Ovary (tissue), 7 donors: ENCODE measurements at regions not wholly inside any gene's neighbourhood (a gene's known extent, or its start where the extent isn't known, plus 50 kb on each side); places are given as distances from the start of the nearest gene placed in this dataset.

ENCODE experiments used
- DNase-seq, 5 donors: peaks; one replicate each; pipeline ENCODE4 v3.0.0-alpha.2; 2019 to 2020
- H3K27ac ChIP-seq, 2 donors: fragments of 200-600 bp; one replicate each; pipeline versions ENCODE4 v1.5.1 to v1.8.0; 2019 to 2022
- H3K27me3 ChIP-seq: fragments of 200-600 bp; one replicate; pipeline ENCODE4 v1.8.0; 2022
- H3K36me3 ChIP-seq: fragments of 200-600 bp; sonication (generic); one replicate; pipeline ENCODE4 v1.5.1; 2019
- H3K4me1 ChIP-seq: one replicate; pipeline ENCODE4 v1.8.1; 2013; ENCODE audit warnings: mild to moderate bottlenecking, moderate library complexity; ENCODE audit not compliant: insufficient read depth
- H3K4me3 ChIP-seq: fragments of 200-600 bp; sonication (generic); one replicate; pipeline ENCODE4 v1.5.1; 2017
- H3K9me3 ChIP-seq, 2 donors: fragments of 200-600 bp in 1 of 2; sonication (generic) in 1 of 2; one replicate each; pipeline versions ENCODE4 v1.5.1 to v1.8.1; 2013 to 2019; ENCODE audit warnings: mild to moderate bottlenecking in 1 of 2, moderate library complexity in 1 of 2
- CTCF ChIP-seq, 3 donors: fragments of 450-650 bp in 2 of 3; fragments of 200-600 bp in 1 of 3; IDR thresholded peaks; one replicate each; pipeline versions ENCODE4 v1.5.1 to v1.8.0; 2016 to 2022; ENCODE audit warnings: antibody characterized with exemption in 3 of 3, mild to moderate bottlenecking in 1 of 3
- EP300 ChIP-seq: sonication (generic); formaldehyde crosslinking; IDR thresholded peaks from one replicate; pipeline ENCODE4 v1.6.1; 2017; ENCODE audit warnings: antibody characterized with exemption
- POLR2A ChIP-seq: fragments of 450-650 bp; IDR thresholded peaks from one replicate; pipeline ENCODE4 v1.6.1; 2017; ENCODE audit warnings: antibody characterized with exemption, mild to moderate bottlenecking, moderate library complexity
- WGBS, 3 donors: extraction: QIAGEN DNeasy Blood & Tissue Kit in 1 of 3; methylation state at CpG; one replicate each; pipeline versions ENCODE4 v1.1.5 to v1.1.7; 2013 to 2017; 5-methylcytosine and 5-hydroxymethylcytosine counted together
- intact Hi-C, 4 donors: fragments of 100-400 bp; cut with DNase I; formaldehyde crosslinking; loops; one replicate each; pipeline versions ENCODE4 v1.11.0 to v1.15.1; 2022 to 2023
- donor health status: DM: no; HTN: no; CAD: no; lungs with moderate emphysema.
- donor health status: DM: no; HTN: no; CAD: no.
- donor health status: Bipolar disorder and iron deficiency.
- donor health status: DM: no; HTN: no; CAD: no.
- donor health status: DM: yes; HTN: yes; CAD: no.

- Histone ChIP-seq H3K9me3 (no peaks in the 10 kb centered on the region), H3K36me3 (no peaks in the 10 kb centered on the region), H3K27ac (no peak overlapping the region), H3K27me3 (no peaks in the 10 kb centered on the region), H3K4me3 (no peak overlapping the region), H3K4me1 (no peaks in the 10 kb centered on the region)
- intact Hi-C loops: no loop called here
- TF ChIP-seq CTCF (IDR thresholded peaks at IDR 0.05) (no peak), POLR2A (no peak), EP300 (no peak)
- no peak for DNase-seq
- WGBS, 3 donors: 56 to 66% (median 60%) methylated on average over 4 of the region's 4 CpGs
Observed at GRCh38 chr7:16051561-16052255, 365.2 kb upstream of the MEOX2 start.

- Histone ChIP-seq H3K4me3 (no peak overlapping the region), H3K4me1 (no peaks in the 10 kb centered on the region), H3K9me3 (no peaks in the 10 kb centered on the region), H3K27me3 (no peaks in the 10 kb centered on the region), H3K36me3 (no peaks in the 10 kb centered on the region), H3K27ac (no peak overlapping the region)
- TF ChIP-seq CTCF (IDR thresholded peaks at IDR 0.05) (no peak), EP300 (no peak), POLR2A (no peak)
- intact Hi-C loops: no loop called here
- WGBS, 3 donors: 81 to 86% (median 84%) methylated on average over 3 of the region's 3 CpGs
- no peak for DNase-seq
Observed at GRCh38 chr7:16046041-16046440, 359.6 kb upstream of the MEOX2 start.

GRCh38 chr7:16045296-16045695 lies 358.8 kb upstream of the MEOX2 start:
- Histone ChIP-seq H3K9me3 (no peaks in the 10 kb centered on the region), H3K27ac (no peak overlapping the region), H3K4me1 (no peaks in the 10 kb centered on the region), H3K4me3 (no peak overlapping the region), H3K27me3 (no peaks in the 10 kb centered on the region), H3K36me3 (no peaks in the 10 kb centered on the region)
- WGBS, 3 donors: 92 to 93% (median 92%) methylated on average over 3 of the region's 3 CpGs
- TF ChIP-seq CTCF (IDR thresholded peaks at IDR 0.05): no peak
- no peak for TF ChIP-seq EP300
- TF ChIP-seq POLR2A: no peak
- intact Hi-C loops: no loop called here
- no peak for DNase-seq

GRCh38 chr7:16044645-16045044 lies 358.2 kb upstream of the MEOX2 start:
- H3K36me3 ChIP-seq: no peaks in the 10 kb centered on the region
- intact Hi-C loops: no loop called here
- no peak overlapping the region for H3K4me3 ChIP-seq
- no peak for DNase-seq
- H3K27ac ChIP-seq: no peak overlapping the region
- H3K4me1 ChIP-seq: no peaks in the 10 kb centered on the region
- no peaks in the 10 kb centered on the region for H3K27me3 ChIP-seq
- no peak for TF ChIP-seq POLR2A
- no peaks in the 10 kb centered on the region for H3K9me3 ChIP-seq

- no peak for DNase-seq
- no peaks in the 10 kb centered on the region for H3K4me1 ChIP-seq
- no peaks in the 10 kb centered on the region for H3K27me3 ChIP-seq
- H3K36me3 ChIP-seq: no peaks in the 10 kb centered on the region
- no peak overlapping the region for H3K27ac ChIP-seq
- H3K4me3 ChIP-seq: no peak overlapping the region
- WGBS, 3 donors: 82 to 85% (median 84%) methylated on average over 5 of the region's 5 CpGs
- no peaks in the 10 kb centered on the region for H3K9me3 ChIP-seq
- intact Hi-C loops: no loop called here
- no peak for TF ChIP-seq EP300
- TF ChIP-seq CTCF (IDR thresholded peaks at IDR 0.05): no peak
- TF ChIP-seq POLR2A: no peak
Observed at GRCh38 chr7:16040346-16040745, 353.9 kb upstream of the MEOX2 start.
